GM19351 (cell line): ENCODE measurements at regions not wholly inside any gene's neighbourhood (a gene's known extent, or its start where the extent isn't known, plus 50 kb on each side); places are given as distances from the start of the nearest gene placed in this dataset.
"Not testable (repeated sequence)": the region's sequence is repeated elsewhere in the genome, so short reads cannot be mapped to it uniquely, and the experiment has no call there.

Experiments
- ATAC-seq: cut with Tn5 transposase; IDR thresholded peaks from one replicate; pipeline ENCODE4 v1.9.1; 2021; ENCODE audit warnings: mild to moderate bottlenecking, moderate library complexity; ENCODE audit not compliant: unreplicated experiment

- ATAC-seq = no peak
Measured at GRCh38 chr7:79786187-79786586, 332.7 kb upstream of the MAGI2 start.

DNA sequence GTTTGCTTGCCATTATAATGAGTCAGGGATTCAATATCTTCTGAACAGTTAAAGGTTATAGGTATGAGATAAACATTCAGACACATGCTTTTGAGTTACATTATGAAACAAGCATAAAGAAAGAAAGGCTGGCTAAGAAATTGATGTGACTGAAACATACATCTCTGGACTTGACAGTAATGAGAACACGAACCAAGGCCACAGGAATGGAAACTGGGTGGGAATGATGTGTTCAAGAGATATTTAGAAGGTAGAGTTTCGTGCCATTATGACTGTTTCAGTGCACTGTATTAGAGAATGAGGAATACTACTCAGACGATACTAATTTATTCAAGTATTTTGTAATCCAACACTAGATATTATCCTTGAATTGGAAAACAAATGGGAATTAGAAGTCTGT, 332.1 kb upstream of the MAGI2 start:
- ATAC-seq = no peak

- no peak for ATAC-seq
Measured at GRCh38 chr7:79782906-79783305, 329.4 kb upstream of the MAGI2 start.

DNA sequence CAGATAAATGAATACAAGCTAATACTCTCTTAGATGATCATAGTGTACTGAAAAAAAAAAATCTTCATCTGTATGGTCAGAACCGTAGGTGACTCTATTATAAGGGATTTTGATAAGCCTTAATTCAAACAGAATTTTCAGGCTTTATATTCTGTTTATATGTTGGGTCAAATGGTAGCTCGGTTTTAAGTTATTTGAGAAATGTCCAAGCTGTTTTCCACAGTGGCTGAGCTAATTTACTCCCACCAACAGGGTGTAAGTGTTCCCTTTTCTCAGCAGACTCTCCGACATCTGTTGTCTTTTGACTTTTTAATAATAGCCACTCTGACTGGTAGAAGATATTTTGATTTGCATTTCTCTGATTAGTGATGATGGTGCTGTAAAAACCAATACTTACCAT, 328.8 kb upstream of the MAGI2 start:
- no peak for ATAC-seq

- no peak for ATAC-seq
Measured at GRCh38 chr7:79781716-79782115, 328.2 kb upstream of the MAGI2 start.

- no peak for ATAC-seq
Measured at GRCh38 chr7:79778786-79779770, 325.6 kb upstream of the MAGI2 start.

DNA sequence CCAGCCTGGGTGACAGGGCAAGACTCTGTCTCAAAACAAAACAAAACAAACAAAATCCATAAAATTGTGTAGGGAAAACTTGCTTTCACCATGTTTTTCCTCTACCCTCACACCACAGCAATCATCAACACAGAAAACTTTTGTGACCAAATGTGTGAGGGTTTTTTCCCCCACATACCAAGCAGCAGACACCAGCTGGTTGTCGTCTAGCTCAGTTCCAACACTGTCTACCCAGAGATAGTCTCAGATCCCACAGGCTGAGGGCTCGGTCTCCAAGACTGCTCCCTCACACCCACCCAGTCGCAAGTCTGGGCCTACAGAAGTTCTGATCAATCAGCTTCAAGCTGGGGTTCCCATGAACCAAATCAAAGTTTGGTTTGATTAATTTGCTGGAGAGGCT, 322.4 kb upstream of the MAGI2 start:
- no peak for ATAC-seq

DNA sequence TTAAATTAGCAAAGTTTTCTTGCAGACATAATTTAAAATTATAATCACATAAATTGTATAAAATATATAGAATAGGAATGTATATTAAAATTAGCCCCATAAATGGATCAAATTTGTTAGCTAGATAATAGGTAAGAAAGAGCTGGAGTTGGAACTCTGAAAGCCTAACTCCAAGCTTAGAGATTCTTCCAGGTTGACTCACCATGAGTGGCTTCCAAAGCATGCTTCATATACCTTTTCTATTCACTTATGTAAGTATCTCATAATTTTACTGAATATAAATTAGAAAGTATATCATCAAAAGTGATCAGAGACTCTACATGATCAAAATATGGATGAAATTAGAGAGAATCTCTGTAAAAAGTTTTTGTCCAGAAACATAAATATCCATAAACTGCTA, 320.7 kb upstream of the MAGI2 start:
- ATAC-seq = no peak

GRCh38 chr7:79770970-79771369, 317.5 kb upstream of the MAGI2 start:
- no peak for ATAC-seq

- ATAC-seq = no peak
Measured at GRCh38 chr7:79770063-79770462, 316.6 kb upstream of the MAGI2 start.

GRCh38 chr7:79767876-79768560, 314.6 kb upstream of the MAGI2 start:
- not testable (repeated sequence) for ATAC-seq

- not testable (repeated sequence) for ATAC-seq
Measured at GRCh38 chr7:79767192-79767591, 313.7 kb upstream of the MAGI2 start.

DNA sequence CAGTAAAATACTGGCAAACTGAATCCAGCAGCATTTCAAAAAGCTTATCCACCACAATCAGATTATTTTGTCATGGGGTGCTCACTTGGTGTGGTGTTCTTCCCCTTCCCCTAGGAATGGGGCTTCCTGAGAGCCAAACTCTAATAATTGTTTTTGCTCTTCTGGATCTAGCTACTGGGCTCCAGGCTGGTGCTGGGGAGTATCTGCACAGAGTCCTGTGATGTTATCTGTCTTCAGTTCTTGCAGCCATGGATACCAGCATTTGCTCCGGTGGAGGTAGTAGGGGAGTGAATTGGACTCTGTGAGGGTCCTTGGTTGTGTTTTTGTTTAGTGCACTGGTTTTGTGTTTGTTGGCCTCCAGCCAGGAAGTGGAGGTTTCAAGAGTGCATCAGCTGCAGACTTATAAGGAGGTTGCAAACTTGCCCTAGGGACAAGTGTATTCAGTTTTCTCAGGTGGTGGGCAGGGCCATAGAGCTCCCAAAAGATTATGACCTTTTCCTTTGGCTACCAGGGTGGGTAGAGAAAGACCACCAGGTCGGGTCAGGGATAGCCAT, 308.5 kb upstream of the MAGI2 start:
- no peak for ATAC-seq

- not testable (repeated sequence) for ATAC-seq
Measured at GRCh38 chr7:79750941-79751340, 297.5 kb upstream of the MAGI2 start.

DNA sequence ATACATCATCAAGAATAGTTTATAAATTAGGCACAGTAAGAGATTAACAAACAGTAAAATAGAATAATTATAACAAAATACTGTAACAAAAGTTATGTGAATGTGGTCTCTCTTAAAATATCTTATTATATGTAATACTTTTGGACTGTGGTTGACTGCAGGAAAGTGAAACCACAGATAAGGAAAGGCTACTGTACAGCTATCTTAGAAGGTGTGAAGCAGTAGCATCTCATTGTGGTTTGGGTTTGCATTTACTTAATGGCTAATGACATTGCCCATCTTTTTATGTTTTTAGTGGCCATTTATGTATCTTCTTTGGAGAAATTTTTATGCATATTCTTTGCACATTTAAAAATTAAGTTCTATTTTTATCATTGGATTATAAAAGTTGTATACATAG, 296.4 kb upstream of the MAGI2 start:
- no peak for ATAC-seq

GRCh38 chr7:79741684-79742083, 288.2 kb upstream of the MAGI2 start:
- ATAC-seq = no peak

DNA sequence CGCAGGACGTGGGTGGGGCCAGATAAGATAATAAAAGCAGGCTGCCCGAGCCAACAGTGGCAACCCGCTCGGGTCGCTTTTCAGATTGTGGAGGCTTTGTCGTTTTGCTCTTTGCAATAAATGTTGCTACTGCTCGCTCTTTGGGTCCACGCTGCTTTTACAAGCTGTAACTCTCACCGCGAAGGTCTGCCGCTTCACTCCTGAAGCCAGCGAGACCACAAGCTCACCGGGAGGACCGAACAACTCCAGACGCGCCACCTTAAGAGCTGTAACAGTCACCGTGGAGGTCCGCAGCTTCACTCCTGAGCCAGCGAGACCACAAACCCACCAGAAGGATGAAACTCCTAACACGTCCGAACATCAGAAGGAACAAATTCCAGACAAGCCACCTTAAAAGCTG, 286.6 kb upstream of the MAGI2 start:
- no peak for ATAC-seq

- not testable (repeated sequence) for ATAC-seq
Measured at GRCh38 chr7:79739036-79739709, 285.7 kb upstream of the MAGI2 start.

GRCh38 chr7:79736418-79736817, 283.0 kb upstream of the MAGI2 start:
- ATAC-seq = no peak

- no peak for ATAC-seq
Measured at GRCh38 chr7:79735012-79735411, 281.5 kb upstream of the MAGI2 start.

GRCh38 chr7:79734181-79734580, 280.7 kb upstream of the MAGI2 start:
- ATAC-seq = no peak
